ENCODE measurements at regions not wholly inside any gene's neighbourhood (a gene's known extent, or its start where the extent isn't known, plus 50 kb on each side); places are given as distances from the start of the nearest gene placed in this dataset.

DNA sequence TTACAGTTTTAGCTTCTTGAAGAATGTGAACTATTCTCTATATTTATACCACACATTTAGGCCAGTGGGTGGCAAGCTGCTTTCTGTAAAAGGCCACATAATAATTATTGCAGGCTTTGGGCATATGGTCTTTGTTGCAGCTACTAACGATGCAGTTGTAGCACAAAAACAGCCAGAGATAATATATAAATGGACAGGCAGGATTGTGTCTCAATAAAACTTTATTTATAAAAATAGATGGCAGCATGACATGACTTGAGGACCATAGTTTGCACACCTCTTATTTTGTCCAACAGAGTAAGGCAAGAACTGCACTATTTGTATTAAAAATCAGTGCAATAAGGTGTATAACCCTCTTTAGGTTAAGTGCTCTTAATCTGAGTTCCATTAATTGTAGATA is 415.0 kb downstream of the ANXA1 start:
- H3K4me1 ChIP-seq = no peaks in the 10 kb centered on the region
- H3K27ac ChIP-seq = no peak overlapping the region
- no peak for DNase-seq
- H3K36me3 ChIP-seq = no peaks in the 10 kb centered on the region
- H3K4me3 ChIP-seq = no peak overlapping the region
- intact Hi-C loops (cut with DNase I) = no loop called here
- no peaks in the 10 kb centered on the region for H3K9me3 ChIP-seq
- 40 to 88% methylated on average over 1 of the region's 1 CpG for WGBS, 2 donors
- TF ChIP-seq, protein P1, sequence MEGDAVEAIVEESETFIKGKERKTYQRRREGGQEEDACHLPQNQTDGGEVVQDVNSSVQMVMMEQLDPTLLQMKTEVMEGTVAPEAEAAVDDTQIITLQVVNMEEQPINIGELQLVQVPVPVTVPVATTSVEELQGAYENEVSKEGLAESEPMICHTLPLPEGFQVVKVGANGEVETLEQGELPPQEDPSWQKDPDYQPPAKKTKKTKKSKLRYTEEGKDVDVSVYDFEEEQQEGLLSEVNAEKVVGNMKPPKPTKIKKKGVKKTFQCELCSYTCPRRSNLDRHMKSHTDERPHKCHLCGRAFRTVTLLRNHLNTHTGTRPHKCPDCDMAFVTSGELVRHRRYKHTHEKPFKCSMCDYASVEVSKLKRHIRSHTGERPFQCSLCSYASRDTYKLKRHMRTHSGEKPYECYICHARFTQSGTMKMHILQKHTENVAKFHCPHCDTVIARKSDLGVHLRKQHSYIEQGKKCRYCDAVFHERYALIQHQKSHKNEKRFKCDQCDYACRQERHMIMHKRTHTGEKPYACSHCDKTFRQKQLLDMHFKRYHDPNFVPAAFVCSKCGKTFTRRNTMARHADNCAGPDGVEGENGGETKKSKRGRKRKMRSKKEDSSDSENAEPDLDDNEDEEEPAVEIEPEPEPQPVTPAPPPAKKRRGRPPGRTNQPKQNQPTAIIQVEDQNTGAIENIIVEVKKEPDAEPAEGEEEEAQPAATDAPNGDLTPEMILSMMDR (IDR thresholded peaks at IDR 0.05) = no peak
- TF ChIP-seq POLR2A (IDR thresholded peaks at IDR 0.05) = no peak
- no peaks in the 10 kb centered on the region for H3K27me3 ChIP-seq

DNA sequence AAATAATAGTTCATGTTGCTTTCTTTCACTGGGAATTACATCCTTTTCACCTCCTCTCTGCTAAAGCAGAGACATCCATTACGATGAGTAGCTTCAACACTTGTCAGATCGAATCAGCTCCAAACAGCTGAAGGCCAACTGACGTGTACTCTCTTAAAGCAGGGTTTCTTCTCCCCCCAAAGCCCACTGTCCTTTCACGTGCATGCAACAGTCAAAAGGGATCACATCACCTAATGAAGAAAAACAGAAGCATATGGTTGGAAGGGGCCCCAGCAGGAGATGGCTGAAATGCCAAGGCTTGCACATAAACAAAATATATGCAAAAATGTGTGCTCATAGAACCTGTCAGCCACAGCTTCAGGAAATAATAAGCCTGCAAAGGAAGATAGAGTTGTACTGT is 421.6 kb downstream of the ANXA1 start:
- Histone ChIP-seq H3K9me3 (no peaks in the 10 kb centered on the region), H3K36me3 (no peaks in the 10 kb centered on the region), H3K27me3 (no peaks in the 10 kb centered on the region), H3K27ac (no peak overlapping the region), H3K4me1 (no peaks in the 10 kb centered on the region), H3K4me3 (no peak overlapping the region)
- no peak for TF ChIP-seq POLR2A (IDR thresholded peaks at IDR 0.05)
- TF ChIP-seq, protein P1 (IDR thresholded peaks at IDR 0.05) = no peak
- intact Hi-C loops (cut with DNase I) = no loop called here
- 78 to 79% methylated on average over 4 of the region's 4 CpGs for WGBS, 2 donors
- no peak for DNase-seq

DNA sequence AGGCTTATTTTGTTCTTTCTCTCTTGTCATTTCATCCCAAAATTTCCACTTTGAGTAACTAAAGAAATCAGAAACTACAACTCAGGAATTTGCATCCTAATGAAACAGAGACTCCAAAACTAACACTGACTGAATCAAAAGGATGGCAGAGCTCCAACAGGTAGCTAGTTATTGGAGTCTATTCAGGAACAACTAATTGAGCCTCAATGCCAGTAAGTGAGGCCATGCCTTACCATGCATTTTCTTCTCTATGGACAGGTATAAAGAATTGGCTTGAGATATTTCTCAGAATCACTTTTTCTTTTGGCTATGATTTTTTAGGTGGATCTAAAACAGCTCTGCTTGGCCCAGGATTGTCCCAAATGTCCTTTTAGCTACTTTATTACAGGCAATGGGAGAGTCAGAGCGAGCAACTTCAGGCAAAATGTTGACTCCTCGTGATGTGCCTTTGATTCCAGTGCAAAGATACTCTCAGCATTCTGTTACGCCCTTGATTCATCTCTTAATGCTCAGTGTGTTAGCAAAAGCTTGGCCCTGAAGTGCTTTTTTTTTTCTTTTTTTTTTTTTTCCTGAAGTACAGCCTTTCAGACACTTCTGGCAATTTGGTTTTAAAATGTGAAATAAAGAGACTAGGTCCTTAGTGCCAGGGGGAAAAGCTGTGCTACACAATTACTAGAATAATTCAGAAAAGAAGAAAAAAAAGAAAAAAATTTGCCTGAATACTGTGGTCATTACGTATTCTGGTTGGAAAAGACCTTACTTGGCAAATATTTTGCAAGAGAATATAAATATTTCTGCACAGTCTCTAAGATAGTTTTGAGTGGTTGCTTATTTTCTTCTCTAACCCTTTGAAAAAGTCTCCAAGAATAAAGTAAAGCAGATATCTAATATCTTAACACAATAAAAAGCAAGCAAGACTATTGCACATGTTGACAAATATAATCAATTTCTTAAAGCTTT is 423.7 kb downstream of the ANXA1 start:
- H3K27ac ChIP-seq = no peak overlapping the region
- no peaks in the 10 kb centered on the region for H3K4me1 ChIP-seq
- intact Hi-C loops (cut with DNase I) = no loop called here
- H3K9me3 ChIP-seq = no peaks in the 10 kb centered on the region
- WGBS, 2 donors = 41 to 47% methylated on average over 4 of the region's 4 CpGs
- no peak for DNase-seq
- no peak overlapping the region for H3K4me3 ChIP-seq
- TF ChIP-seq, protein P1 (IDR thresholded peaks at IDR 0.05) = no peak
- TF ChIP-seq POLR2A (IDR thresholded peaks at IDR 0.05) = no peak
- no peaks in the 10 kb centered on the region for H3K36me3 ChIP-seq
- H3K27me3 ChIP-seq = no peaks in the 10 kb centered on the region

DNA sequence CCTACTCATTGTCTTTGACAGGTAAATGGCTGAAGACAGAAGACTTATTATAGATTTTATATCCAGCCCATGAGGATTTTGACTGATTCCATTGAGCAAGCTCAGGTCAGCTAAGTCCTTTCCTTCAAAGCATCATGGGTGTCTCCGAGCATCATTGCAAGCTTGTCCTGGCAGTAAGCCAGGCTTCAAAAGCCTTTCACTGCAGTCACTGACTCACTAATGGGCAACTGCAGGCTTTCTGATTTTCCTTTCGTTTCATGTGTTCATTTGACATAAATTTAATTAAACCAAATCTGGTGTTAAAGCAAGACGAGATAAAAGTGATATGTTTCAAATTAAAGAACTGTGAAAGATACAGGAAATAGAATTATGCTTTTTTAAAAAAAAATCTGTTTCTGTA is 426.2 kb downstream of the ANXA1 start:
- WGBS, 2 donors = 17 to 20% methylated on average over 3 of the region's 3 CpGs
- intact Hi-C loops (cut with DNase I) = no loop called here
- TF ChIP-seq, protein P1 (IDR thresholded peaks at IDR 0.05) = no peak
- no peak for TF ChIP-seq POLR2A (IDR thresholded peaks at IDR 0.05)
- Histone ChIP-seq H3K9me3 (no peaks in the 10 kb centered on the region), H3K27ac (no peak overlapping the region), H3K4me1 (no peaks in the 10 kb centered on the region), H3K27me3 (no peaks in the 10 kb centered on the region), H3K36me3 (no peaks in the 10 kb centered on the region), H3K4me3 (no peak overlapping the region)
- DNase-seq = no peak

DNA sequence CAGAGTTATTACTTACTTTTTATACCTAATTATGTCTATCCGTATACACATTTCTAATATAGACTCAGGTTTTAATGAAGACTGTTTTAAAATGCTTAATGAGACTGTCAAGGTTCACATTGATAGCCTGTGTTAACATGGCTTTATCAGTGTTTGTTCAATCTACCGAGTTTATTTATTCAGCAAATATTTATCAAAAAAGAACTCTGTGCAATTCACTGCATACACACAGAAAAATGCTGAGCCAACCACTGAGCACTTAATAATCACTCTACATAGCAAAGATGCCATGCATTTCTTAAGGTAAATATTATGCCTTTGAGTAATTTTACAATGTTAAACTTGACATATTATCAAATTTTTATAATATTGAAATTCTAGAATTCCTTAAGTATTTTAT is 428.2 kb downstream of the ANXA1 start:
- DNase-seq = no peak
- peaks cover 0 to 8% (median 0%) of the 10 kb centered on the region in 3 donors for H3K4me1 ChIP-seq
- no peaks in the 10 kb centered on the region for H3K36me3 ChIP-seq
- 69 to 78% methylated on average over 2 of the region's 2 CpGs for WGBS, 2 donors
- no peak for TF ChIP-seq POLR2A (IDR thresholded peaks at IDR 0.05)
- TF ChIP-seq, protein P1 (IDR thresholded peaks at IDR 0.05) = no peak
- intact Hi-C loops (cut with DNase I) = no loop called here
- no peak overlapping the region for H3K27ac ChIP-seq
- no peaks in the 10 kb centered on the region for H3K9me3 ChIP-seq
- H3K4me3 ChIP-seq = no peak overlapping the region
- no peaks in the 10 kb centered on the region for H3K27me3 ChIP-seq
